ENCODE measurements at regions not wholly inside any gene's neighbourhood (a gene's known extent, or its start where the extent isn't known, plus 50 kb on each side); places are given as distances from the start of the nearest gene placed in this dataset.

- no peak for DNase-seq (ENCODE audit: low read depth in 2 of 2)
- H3K36me3 ChIP-seq (ENCODE audit: control insufficient read depth, insufficient read depth, low read length): no peaks in the 10 kb centered on the region
- no peaks in the 10 kb centered on the region for H3K79me2 ChIP-seq (ENCODE audit: control insufficient read depth, insufficient read depth, low read length)
- no peak overlapping the region for H2AFZ ChIP-seq (ENCODE audit: low read length)
- H3K9ac ChIP-seq (ENCODE audit: insufficient read depth, low read length): no peak overlapping the region
- H3K4me2 ChIP-seq (ENCODE audit: extremely low read depth, insufficient read depth, low read length): no peak overlapping the region
- no peak overlapping the region for H3K4me3 ChIP-seq (replicated peaks in 1 of 4; ENCODE audit: control extremely low read depth in 1 of 4, insufficient read depth in 1 of 4, low read depth in 3 of 4, low read length in 4 of 4)
- H3K27me3 ChIP-seq (ENCODE audit: control insufficient read depth, insufficient read depth, low read length): no peaks in the 10 kb centered on the region
- H4K20me1 ChIP-seq (ENCODE audit: control insufficient read depth, extremely low read depth, insufficient read depth, low read length): no peaks in the 10 kb centered on the region
- H3K9me3 ChIP-seq (ENCODE audit: control insufficient read depth, insufficient read depth, low read depth, low read length): no peaks in the 10 kb centered on the region
- H3K27ac ChIP-seq (ENCODE audit: insufficient read depth, low read length): no peak overlapping the region
- TF ChIP-seq EZH2 (IDR thresholded peaks at IDR 0.05; ENCODE audit: low read length, missing control alignments): no peak
- TF ChIP-seq, protein P1, sequence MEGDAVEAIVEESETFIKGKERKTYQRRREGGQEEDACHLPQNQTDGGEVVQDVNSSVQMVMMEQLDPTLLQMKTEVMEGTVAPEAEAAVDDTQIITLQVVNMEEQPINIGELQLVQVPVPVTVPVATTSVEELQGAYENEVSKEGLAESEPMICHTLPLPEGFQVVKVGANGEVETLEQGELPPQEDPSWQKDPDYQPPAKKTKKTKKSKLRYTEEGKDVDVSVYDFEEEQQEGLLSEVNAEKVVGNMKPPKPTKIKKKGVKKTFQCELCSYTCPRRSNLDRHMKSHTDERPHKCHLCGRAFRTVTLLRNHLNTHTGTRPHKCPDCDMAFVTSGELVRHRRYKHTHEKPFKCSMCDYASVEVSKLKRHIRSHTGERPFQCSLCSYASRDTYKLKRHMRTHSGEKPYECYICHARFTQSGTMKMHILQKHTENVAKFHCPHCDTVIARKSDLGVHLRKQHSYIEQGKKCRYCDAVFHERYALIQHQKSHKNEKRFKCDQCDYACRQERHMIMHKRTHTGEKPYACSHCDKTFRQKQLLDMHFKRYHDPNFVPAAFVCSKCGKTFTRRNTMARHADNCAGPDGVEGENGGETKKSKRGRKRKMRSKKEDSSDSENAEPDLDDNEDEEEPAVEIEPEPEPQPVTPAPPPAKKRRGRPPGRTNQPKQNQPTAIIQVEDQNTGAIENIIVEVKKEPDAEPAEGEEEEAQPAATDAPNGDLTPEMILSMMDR (conservative IDR thresholded peaks at IDR 0.05 in 1 of 2, IDR thresholded peaks at IDR 0.05 in 1 of 2; ENCODE audit: low read depth in 1 of 2, low read length in 2 of 2): no peak
- H3K4me1 ChIP-seq (ENCODE audit: control insufficient read depth, extremely low read depth, insufficient read depth, low read length): no peaks in the 10 kb centered on the region
These were observed 645.4 kb downstream of the ZBBX start for GRCh38 chr3:166734734-166735133.

GRCh38 chr3:166731701-166732100 is 648.4 kb downstream of the ZBBX start:
- no peaks in the 10 kb centered on the region for H3K4me1 ChIP-seq (ENCODE audit: control insufficient read depth, extremely low read depth, insufficient read depth, low read length)
- H4K20me1 ChIP-seq (ENCODE audit: control insufficient read depth, extremely low read depth, insufficient read depth, low read length): no peaks in the 10 kb centered on the region
- H3K4me2 ChIP-seq (ENCODE audit: extremely low read depth, insufficient read depth, low read length): no peak overlapping the region
- no peak overlapping the region for H3K4me3 ChIP-seq (replicated peaks in 1 of 4; ENCODE audit: control extremely low read depth in 1 of 4, insufficient read depth in 1 of 4, low read depth in 3 of 4, low read length in 4 of 4)
- TF ChIP-seq, protein P1 (conservative IDR thresholded peaks at IDR 0.05 in 1 of 2, IDR thresholded peaks at IDR 0.05 in 1 of 2; ENCODE audit: low read depth in 1 of 2, low read length in 2 of 2): no peak
- TF ChIP-seq EZH2 (IDR thresholded peaks at IDR 0.05; ENCODE audit: low read length, missing control alignments): no peak
- DNase-seq (ENCODE audit: low read depth in 2 of 2): no peak
- no peak overlapping the region for H3K9ac ChIP-seq (ENCODE audit: insufficient read depth, low read length)
- no peaks in the 10 kb centered on the region for H3K79me2 ChIP-seq (ENCODE audit: control insufficient read depth, insufficient read depth, low read length)
- H2AFZ ChIP-seq (ENCODE audit: low read length): no peak overlapping the region
- H3K9me3 ChIP-seq (ENCODE audit: control insufficient read depth, insufficient read depth, low read depth, low read length): no peaks in the 10 kb centered on the region
- H3K27ac ChIP-seq (ENCODE audit: insufficient read depth, low read length): no peak overlapping the region
- H3K36me3 ChIP-seq (ENCODE audit: control insufficient read depth, insufficient read depth, low read length): no peaks in the 10 kb centered on the region
- H3K27me3 ChIP-seq (ENCODE audit: control insufficient read depth, insufficient read depth, low read length): no peaks in the 10 kb centered on the region

DNA sequence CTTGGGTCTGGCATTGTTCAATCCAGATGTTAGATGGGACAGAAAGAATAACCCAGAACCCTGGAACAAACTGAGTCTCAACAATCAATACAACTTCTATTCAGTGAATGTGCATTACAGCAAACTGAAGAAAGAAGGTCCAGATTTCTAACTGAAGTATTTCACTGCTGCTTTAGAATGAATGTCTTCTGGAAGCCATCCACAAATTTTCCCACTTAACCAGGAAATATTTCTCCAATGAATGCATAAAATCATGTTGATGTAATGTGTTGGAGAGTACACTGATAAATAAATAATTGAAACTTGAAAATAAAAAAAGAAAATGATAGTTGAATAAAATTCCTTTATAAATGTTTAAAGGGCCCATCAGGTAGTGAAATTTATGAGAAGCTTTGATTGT is 658.6 kb downstream of the ZBBX start:
- H3K9me3 ChIP-seq (ENCODE audit: control insufficient read depth, insufficient read depth, low read depth, low read length): no peaks in the 10 kb centered on the region
- no peak overlapping the region for H2AFZ ChIP-seq (ENCODE audit: low read length)
- H3K79me2 ChIP-seq (ENCODE audit: control insufficient read depth, insufficient read depth, low read length): no peaks in the 10 kb centered on the region
- no peaks in the 10 kb centered on the region for H3K36me3 ChIP-seq (ENCODE audit: control insufficient read depth, insufficient read depth, low read length)
- no peaks in the 10 kb centered on the region for H3K27me3 ChIP-seq (ENCODE audit: control insufficient read depth, insufficient read depth, low read length)
- TF ChIP-seq, protein P1 (conservative IDR thresholded peaks at IDR 0.05 in 1 of 2, IDR thresholded peaks at IDR 0.05 in 1 of 2; ENCODE audit: low read depth in 1 of 2, low read length in 2 of 2): no peak
- no peak for TF ChIP-seq EZH2 (IDR thresholded peaks at IDR 0.05; ENCODE audit: low read length, missing control alignments)
- H3K4me1 ChIP-seq (ENCODE audit: control insufficient read depth, extremely low read depth, insufficient read depth, low read length): no peaks in the 10 kb centered on the region
- H3K4me3 ChIP-seq (replicated peaks in 1 of 4; ENCODE audit: control extremely low read depth in 1 of 4, insufficient read depth in 1 of 4, low read depth in 3 of 4, low read length in 4 of 4): no peak overlapping the region
- no peak overlapping the region for H3K4me2 ChIP-seq (ENCODE audit: extremely low read depth, insufficient read depth, low read length)
- H3K9ac ChIP-seq (ENCODE audit: insufficient read depth, low read length): no peak overlapping the region
- no peak for DNase-seq (ENCODE audit: low read depth in 2 of 2)
- no peaks in the 10 kb centered on the region for H4K20me1 ChIP-seq (ENCODE audit: control insufficient read depth, extremely low read depth, insufficient read depth, low read length)
- H3K27ac ChIP-seq (ENCODE audit: insufficient read depth, low read length): no peak overlapping the region
